Liver (tissue), 8 donors: ENCODE measurements at regions not wholly inside any gene's neighbourhood (a gene's known extent, or its start where the extent isn't known, plus 50 kb on each side); places are given as distances from the start of the nearest gene placed in this dataset.

ENCODE experiments used
- DNase-seq: peaks from one replicate; pipeline ENCODE4 v3.0.0-alpha.2; 2017; ENCODE audit warnings: low spot score
- H3K27ac ChIP-seq, 2 donors: one replicate each; pipeline ENCODE4 v1.7.0; 2013; ENCODE audit warnings: inconsistent platforms in 2 of 2, low read length in 2 of 2, control low read depth in 1 of 2, low read depth in 1 of 2, mild to moderate bottlenecking in 1 of 2
- H3K27me3 ChIP-seq, 4 donors: one replicate each; pipeline versions ENCODE4 v1.6.1 to v1.7.0; 2013; ENCODE audit warnings: low read length in 3 of 4, inconsistent platforms in 1 of 4, mild to moderate bottlenecking in 1 of 4, moderate library complexity in 1 of 4; ENCODE audit not compliant: control insufficient read depth in 4 of 4, insufficient read depth in 4 of 4
- H3K36me3 ChIP-seq, 4 donors: one replicate each; pipeline versions ENCODE4 v1.6.1 to v1.7.0; 2013; ENCODE audit warnings: low read length in 3 of 4, mild to moderate bottlenecking in 3 of 4, low read depth in 1 of 4, moderate library complexity in 1 of 4; ENCODE audit not compliant: control insufficient read depth in 4 of 4, insufficient read depth in 3 of 4
- H3K4me1 ChIP-seq, 4 donors: one replicate each; pipeline versions ENCODE4 v1.6.1 to v1.7.0; 2013; ENCODE audit warnings: low read length in 3 of 4, mild to moderate bottlenecking in 3 of 4, moderate library complexity in 1 of 4; ENCODE audit not compliant: control insufficient read depth in 4 of 4, insufficient read depth in 4 of 4
- H3K4me3 ChIP-seq, 3 donors: one replicate each; pipeline versions ENCODE4 v1.6.1 to v1.7.0; 2013; ENCODE audit warnings: low read length in 3 of 3, control low read depth in 1 of 3, low read depth in 1 of 3, mild to moderate bottlenecking in 1 of 3
- H3K9ac ChIP-seq, 2 donors: one replicate each; pipeline ENCODE4 v1.7.0; 2013; ENCODE audit warnings: low read length in 2 of 2, mild to moderate bottlenecking in 2 of 2, moderate library complexity in 2 of 2, control low read depth in 1 of 2, low read depth in 1 of 2
- H3K9me3 ChIP-seq, 4 donors: one replicate each; pipeline versions ENCODE4 v1.6.1 to v1.7.0; 2013; ENCODE audit warnings: low read length in 3 of 4; ENCODE audit not compliant: control insufficient read depth in 4 of 4
- ATF3 ChIP-seq: IDR thresholded peaks from 2 replicates; pipeline ENCODE4 v1.6.1; 2016; ENCODE audit warnings: antibody characterized with exemption
- CTCF ChIP-seq: fragments of 150-350 bp; IDR thresholded peaks from 2 replicates; pipeline ENCODE4 v1.5.1; 2017; ENCODE audit warnings: improper control_type of control experiment, low read depth, low read length; ENCODE audit not compliant: missing input control
- EGR1 ChIP-seq, 2 donors: IDR thresholded peaks; 2 replicates each; pipeline ENCODE4 v1.6.1; 2016 to 2018; ENCODE audit warnings: antibody characterized with exemption in 2 of 2, low read depth in 2 of 2
- FOXA1 ChIP-seq: IDR thresholded peaks from 2 replicates; pipeline ENCODE4 v1.6.1; 2016; ENCODE audit warnings: antibody characterized with exemption
- FOXA2 ChIP-seq: IDR thresholded peaks from 2 replicates; pipeline ENCODE4 v1.6.1; 2016; ENCODE audit warnings: antibody characterized with exemption
- GABPA ChIP-seq, 2 donors: IDR thresholded peaks in 1 of 2; conservative IDR thresholded peaks in 1 of 2; 2 replicates each; pipeline ENCODE4 v1.6.1; 2016; ENCODE audit warnings: antibody characterized with exemption in 2 of 2, mild to moderate bottlenecking in 1 of 2, moderate library complexity in 1 of 2
- HNF4A ChIP-seq, 2 donors: conservative IDR thresholded peaks; 2 replicates each; pipeline ENCODE4 v1.6.1; 2016; ENCODE audit warnings: antibody characterized with exemption in 2 of 2, mild to moderate bottlenecking in 2 of 2
- HNF4G ChIP-seq: IDR thresholded peaks from 2 replicates; pipeline ENCODE4 v1.6.1; 2016; ENCODE audit warnings: antibody characterized with exemption
- JUND ChIP-seq, 2 donors: IDR thresholded peaks; 2 replicates each; pipeline ENCODE4 v1.6.1; 2016; ENCODE audit warnings: antibody characterized with exemption in 2 of 2
- MAX ChIP-seq: IDR thresholded peaks from 2 replicates; pipeline ENCODE4 v1.6.1; 2016; ENCODE audit warnings: antibody characterized with exemption
- NR2F2 ChIP-seq: IDR thresholded peaks from 2 replicates; pipeline ENCODE4 v1.6.1; 2016; ENCODE audit warnings: antibody characterized with exemption
- RAD21 ChIP-seq, 2 donors: IDR thresholded peaks; 2 replicates each; pipeline ENCODE4 v1.6.1; 2016; ENCODE audit warnings: antibody characterized with exemption in 2 of 2, mild to moderate bottlenecking in 2 of 2
- REST ChIP-seq: IDR thresholded peaks from 2 replicates; pipeline ENCODE4 v1.6.1; 2016; ENCODE audit warnings: antibody characterized with exemption, mild to moderate bottlenecking
- RXRA ChIP-seq, 2 donors: IDR thresholded peaks; 2 replicates each; pipeline ENCODE4 v1.6.1; 2017 to 2018; ENCODE audit warnings: antibody characterized with exemption in 2 of 2, mild to moderate bottlenecking in 1 of 2
- SP1 ChIP-seq: IDR thresholded peaks from 2 replicates; pipeline ENCODE4 v1.6.1; 2018; ENCODE audit warnings: antibody characterized with exemption, mild to moderate bottlenecking
- YY1 ChIP-seq: IDR thresholded peaks from 2 replicates; pipeline ENCODE4 v1.6.1; 2016; ENCODE audit warnings: antibody characterized with exemption, mild to moderate bottlenecking
- ZBTB33 ChIP-seq: IDR thresholded peaks from 2 replicates; pipeline ENCODE4 v1.6.1; 2016; ENCODE audit warnings: antibody characterized with exemption
- WGBS: extraction: QIAGEN DNeasy Blood & Tissue Kit; methylation state at CpG from one replicate; pipeline ENCODE4 v1.1.7; 2013; 5-methylcytosine and 5-hydroxymethylcytosine counted together
- donor health status: healthy.
- donor health status: healthy.
- donor health status: healthy.
- donor health status: healthy.
- donor health status: healthy.

GRCh38 chrX:101999644-102000539, 68.1 kb upstream of the ZMAT1 start:
- no peak for DNase-seq
- Histone ChIP-seq H3K9ac (no peak overlapping the region), H3K36me3 (no peaks in the 10 kb centered on the region), H3K27me3 (no peaks in the 10 kb centered on the region), H3K27ac (no peak overlapping the region), H3K4me3 (no peak overlapping the region), H3K9me3 (peaks cover 0 to 3% (median 0%) of the 10 kb centered on the region in 4 donors), H3K4me1 (no peaks in the 10 kb centered on the region)
- TF ChIP-seq MAX (no peak), RAD21 (IDR thresholded peaks at IDR 0.05) (no peak), CTCF (no peak), NR2F2 (no peak), YY1 (no peak), REST (no peak), GABPA (IDR thresholded peaks at IDR 0.05 in 1 of 2, conservative IDR thresholded peaks at IDR 0.05 in 1 of 2) (no peak), ATF3 (no peak), FOXA1 (no peak), ZBTB33 (no peak), HNF4G (no peak), HNF4A (conservative IDR thresholded peaks at IDR 0.05) (no peak), SP1 (no peak), RXRA (IDR thresholded peaks at IDR 0.05) (no peak), JUND (IDR thresholded peaks at IDR 0.05) (no peak), FOXA2 (no peak), EGR1 (IDR thresholded peaks at IDR 0.05; ENCODE audit: low read depth in 2 of 2) (no peak)
- 64% methylated on average over 7 of the region's 7 CpGs for WGBS
